Muscle of leg (tissue), 3 donors: ENCODE measurements at regions not wholly inside any gene's neighbourhood (a gene's known extent, or its start where the extent isn't known, plus 50 kb on each side); places are given as distances from the start of the nearest gene placed in this dataset.
A peak's percentile ranks its signal among the peaks of the same experiment; 100 is the strongest.

Source experiments
- DNase-seq: peaks from one replicate; pipeline ENCODE4 v3.0.0; 2013
- H3K27ac ChIP-seq: one replicate; pipeline ENCODE4 v1.5.1; 2013; ENCODE audit warnings: mild to moderate bottlenecking, low read length, control low read depth
- H3K27me3 ChIP-seq: one replicate; pipeline ENCODE4 v1.6.1; 2013; ENCODE audit warnings: low read length; ENCODE audit not compliant: control insufficient read depth, insufficient read depth
- H3K36me3 ChIP-seq: one replicate; pipeline ENCODE4 v1.6.1; 2013; ENCODE audit warnings: low read length; ENCODE audit not compliant: control insufficient read depth, insufficient read depth
- H3K4me1 ChIP-seq: one replicate; pipeline ENCODE4 v1.6.1; 2013; ENCODE audit warnings: low read length; ENCODE audit not compliant: control insufficient read depth, insufficient read depth
- H3K4me3 ChIP-seq: one replicate; pipeline ENCODE4 v1.5.1; 2013; ENCODE audit warnings: low read length, control low read depth
- H3K9me3 ChIP-seq: replicated peaks from 2 replicates; pipeline ENCODE4 v1.6.1; 2013; ENCODE audit warnings: low read depth, low read length; ENCODE audit not compliant: control insufficient read depth
- WGBS: methylation state at CpG from one replicate; pipeline ENCODE4 v1.1.5; 2013; ENCODE audit warnings: missing lambda C conversion rate; ENCODE audit not compliant: insufficient coverage; 5-methylcytosine and 5-hydroxymethylcytosine counted together

DNA sequence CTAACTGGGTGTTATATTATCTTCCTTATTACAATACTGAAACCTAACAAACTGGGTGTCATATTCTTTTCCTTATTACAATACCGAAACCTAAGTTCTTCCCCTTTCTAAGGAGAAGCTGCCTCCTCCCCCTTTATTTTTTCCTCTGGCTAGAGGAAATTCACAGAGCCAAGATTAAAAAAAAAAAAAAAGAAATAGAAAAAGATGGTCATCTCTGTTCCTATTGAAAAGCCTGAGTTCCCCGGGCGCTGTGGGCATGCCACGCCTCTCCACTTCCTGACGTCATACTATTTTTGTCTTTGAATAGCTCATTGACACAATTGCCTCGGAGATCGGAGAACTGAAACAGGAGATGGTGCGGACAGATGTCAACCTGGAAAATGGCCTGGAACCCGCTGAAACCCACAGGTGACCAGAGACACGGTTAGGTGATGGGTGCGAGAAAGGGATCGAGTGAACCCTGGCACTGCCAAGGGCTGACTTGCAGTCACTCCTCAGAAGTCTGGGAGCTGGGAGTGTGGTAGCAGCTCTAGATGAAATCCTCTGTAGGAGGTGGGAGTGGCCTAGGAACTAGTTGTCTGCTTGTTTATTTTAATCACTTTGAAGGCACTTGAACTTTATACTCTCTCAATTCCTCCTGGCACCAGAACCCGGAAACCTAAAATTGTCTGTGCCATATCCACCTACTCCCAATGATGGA, 82.2 kb upstream of the NAA20 start:
- no peaks in the 10 kb centered on the region for H3K9me3 ChIP-seq
- H3K27me3 ChIP-seq: no peaks in the 10 kb centered on the region
- 67% methylated on average over 11 of the region's 13 CpGs for WGBS
- peaks cover 4% of the 10 kb centered on the region for H3K36me3 ChIP-seq
- peak overlapping the region; percentile 89 for H3K27ac ChIP-seq
- peak; percentile 82 for DNase-seq
- peaks cover 22% of the 10 kb centered on the region for H3K4me1 ChIP-seq
- peak overlapping the region; percentile 27 for H3K4me3 ChIP-seq

DNA sequence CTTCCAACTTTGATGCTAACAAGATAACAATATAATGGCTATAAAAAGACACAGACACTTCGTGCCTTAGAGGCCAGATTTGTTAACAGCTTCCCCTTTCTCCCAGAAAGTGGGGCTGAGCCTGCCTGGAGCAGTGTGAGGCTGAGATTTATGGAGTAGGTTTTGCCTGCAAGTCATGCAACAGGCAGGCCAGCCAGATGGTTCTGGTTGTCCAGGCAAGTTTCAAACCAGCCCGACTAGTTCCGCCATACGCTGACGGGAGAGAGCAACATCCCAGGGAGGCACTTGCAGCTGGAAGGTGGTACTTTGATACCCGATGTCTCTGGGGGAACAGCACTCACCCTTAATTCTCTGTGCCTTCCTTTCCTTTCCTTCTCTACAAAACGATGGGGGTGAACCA, 81.3 kb upstream of the NAA20 start:
- Histone ChIP-seq H3K27me3 (no peaks in the 10 kb centered on the region), H3K4me3 (peak overlapping the region; percentile 15), H3K27ac (peak overlapping the region; percentile 89), H3K9me3 (no peaks in the 10 kb centered on the region), H3K36me3 (peaks cover 12% of the 10 kb centered on the region), H3K4me1 (peaks cover 27% of the 10 kb centered on the region)
- 30% methylated on average over 2 of the region's 7 CpGs for WGBS
- DNase-seq: no peak

DNA sequence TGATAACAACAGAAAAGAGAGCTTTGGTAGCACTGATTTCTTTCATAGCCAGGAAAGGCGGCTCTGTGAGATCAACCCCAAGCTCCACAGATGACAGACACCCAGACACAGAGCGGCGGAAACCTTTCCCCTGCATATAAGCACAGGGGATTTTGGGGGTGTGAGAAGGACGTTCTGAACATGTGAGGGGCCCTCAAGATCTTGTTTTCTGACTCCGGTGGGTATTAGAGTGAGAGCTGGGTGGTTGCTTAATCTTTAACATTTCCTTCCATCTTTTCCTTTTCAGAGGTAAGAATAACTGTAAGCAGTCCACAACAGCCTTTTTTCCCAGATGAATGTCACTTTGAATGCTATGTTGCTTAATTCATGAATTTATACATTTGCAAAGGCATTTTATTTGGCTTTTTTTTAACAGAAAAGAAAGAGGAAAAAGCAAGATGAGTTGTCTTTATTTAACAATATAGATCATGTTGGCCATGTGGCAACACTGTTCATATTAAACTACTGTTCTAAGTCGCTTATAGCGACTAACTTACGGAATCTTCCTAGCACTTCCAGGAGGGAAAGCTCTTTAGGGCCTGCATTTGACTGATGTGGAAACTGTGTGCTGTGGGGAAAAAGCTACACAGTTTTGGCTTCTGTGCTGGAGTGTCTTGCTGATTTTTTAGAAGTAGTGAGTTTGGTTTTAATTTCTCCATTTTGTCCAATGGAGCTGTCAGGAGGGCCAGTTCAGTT, 80.5 kb upstream of the NAA20 start:
- Histone ChIP-seq H3K4me3 (no peak overlapping the region), H3K27me3 (no peaks in the 10 kb centered on the region), H3K4me1 (peaks cover 32% of the 10 kb centered on the region), H3K36me3 (peaks cover 17% of the 10 kb centered on the region), H3K9me3 (no peaks in the 10 kb centered on the region), H3K27ac (peak overlapping the region; percentile 70)
- 80% methylated on average over 1 of the region's 8 CpGs for WGBS
- peak; percentile 49 for DNase-seq

DNA sequence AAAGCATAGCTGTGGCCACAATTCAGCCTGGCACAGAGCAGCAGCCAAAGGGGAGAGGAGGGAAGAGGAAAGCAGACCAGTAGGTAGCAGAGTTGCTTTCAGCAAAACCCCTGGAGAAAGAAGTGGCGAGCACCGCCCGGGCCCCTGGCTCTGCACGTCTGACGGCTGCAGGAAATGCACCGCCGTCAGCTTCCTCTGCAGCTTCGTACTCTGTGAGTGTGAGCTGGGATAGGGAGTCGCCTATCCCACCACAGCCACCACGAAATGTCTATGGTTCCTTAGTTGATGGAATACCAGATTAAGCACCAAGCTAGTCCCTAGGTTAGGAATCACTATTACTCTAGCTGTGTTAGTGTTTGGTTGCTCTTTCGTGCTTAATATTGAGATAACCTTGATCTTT, 79.9 kb upstream of the NAA20 start:
- DNase-seq: peak; percentile 46
- Histone ChIP-seq H3K4me1 (peaks cover 28% of the 10 kb centered on the region), H3K27me3 (no peaks in the 10 kb centered on the region), H3K4me3 (no peak overlapping the region), H3K36me3 (peaks cover 17% of the 10 kb centered on the region), H3K9me3 (no peaks in the 10 kb centered on the region), H3K27ac (peak overlapping the region; percentile 72)
- no CpG with 5 or more reads among the region's 11 CpGs for WGBS

DNA sequence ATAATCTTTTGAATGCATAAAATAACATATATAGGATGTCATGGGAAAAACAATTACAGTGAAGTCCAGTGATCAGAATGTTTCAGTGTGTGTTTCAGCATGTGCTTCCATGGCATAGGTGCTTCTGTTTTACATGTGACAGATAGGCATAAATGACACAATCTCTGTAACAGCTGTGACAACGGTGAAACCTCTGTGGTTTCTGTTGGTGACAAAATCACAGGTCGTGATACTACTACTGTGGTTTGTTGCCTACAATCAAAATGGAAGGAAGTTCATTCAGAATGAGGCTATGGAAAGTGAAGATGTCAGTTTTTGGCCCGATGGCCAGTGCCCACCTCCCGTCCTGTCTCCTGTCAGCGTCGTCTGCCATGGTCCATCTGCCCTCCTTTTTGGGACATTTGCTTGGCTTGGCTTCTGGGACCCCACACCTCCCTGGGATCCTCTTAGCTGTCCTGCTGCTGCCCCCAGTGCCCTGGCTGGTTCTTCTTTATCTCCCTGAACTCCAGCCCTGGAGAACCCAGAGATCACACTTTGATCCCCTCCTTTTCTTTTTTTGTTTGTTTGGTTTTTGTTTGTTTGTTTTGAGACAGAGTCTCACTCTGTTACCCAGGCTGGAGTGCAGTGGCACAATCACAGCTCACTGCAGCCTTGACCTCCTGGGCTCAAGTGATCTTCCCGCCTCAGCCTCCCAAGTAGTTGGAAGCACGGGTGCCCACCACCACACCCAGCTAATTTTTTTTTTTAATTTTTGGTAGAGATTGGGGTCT, 79.3 kb upstream of the NAA20 start:
- peaks cover 17% of the 10 kb centered on the region for H3K36me3 ChIP-seq
- H3K4me3 ChIP-seq: no peak overlapping the region
- 82% methylated on average over 4 of the region's 8 CpGs for WGBS
- DNase-seq: no peak
- H3K27ac ChIP-seq: peak overlapping the region; percentile 72
- H3K9me3 ChIP-seq: no peaks in the 10 kb centered on the region
- peaks cover 23% of the 10 kb centered on the region for H3K4me1 ChIP-seq
- H3K27me3 ChIP-seq: no peaks in the 10 kb centered on the region

DNA sequence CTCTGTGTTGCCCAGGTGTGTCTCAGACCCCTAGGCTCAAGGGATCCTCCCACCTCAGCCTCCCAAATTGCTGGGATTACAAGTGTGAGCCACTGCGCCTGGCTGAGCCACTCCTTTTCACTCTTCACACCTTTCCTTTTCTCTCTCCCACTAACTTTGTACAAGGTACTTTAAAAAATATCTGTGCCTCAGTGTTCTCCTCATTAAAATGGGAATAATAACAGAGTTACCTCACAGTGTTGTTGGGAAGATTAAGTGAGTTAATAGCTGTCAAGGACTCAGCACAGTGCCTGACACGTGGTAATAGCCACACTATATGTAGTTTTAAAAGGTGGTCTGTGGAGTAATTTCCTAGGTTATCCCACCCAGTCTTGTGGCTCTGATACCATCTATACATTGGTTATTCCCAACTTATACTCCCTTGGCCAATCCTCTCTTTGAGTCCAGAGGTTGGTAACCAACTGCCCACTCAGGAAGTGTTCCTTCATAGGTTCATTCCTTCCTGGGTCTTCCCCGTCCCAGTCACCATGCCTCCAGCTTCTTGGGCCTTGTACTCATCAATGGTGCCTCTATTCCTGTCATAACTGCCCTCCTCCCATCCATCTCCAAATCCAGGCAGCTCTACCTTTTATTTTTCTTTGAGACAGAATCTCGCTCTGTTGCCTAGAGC, 78.6 kb upstream of the NAA20 start:
- no peaks in the 10 kb centered on the region for H3K9me3 ChIP-seq
- 90% methylated on average over 3 of the region's 4 CpGs for WGBS
- DNase-seq: no peak
- peaks cover 20% of the 10 kb centered on the region for H3K4me1 ChIP-seq
- H3K27me3 ChIP-seq: no peaks in the 10 kb centered on the region
- H3K27ac ChIP-seq: no peak overlapping the region
- H3K4me3 ChIP-seq: no peak overlapping the region
- peaks cover 17% of the 10 kb centered on the region for H3K36me3 ChIP-seq

DNA sequence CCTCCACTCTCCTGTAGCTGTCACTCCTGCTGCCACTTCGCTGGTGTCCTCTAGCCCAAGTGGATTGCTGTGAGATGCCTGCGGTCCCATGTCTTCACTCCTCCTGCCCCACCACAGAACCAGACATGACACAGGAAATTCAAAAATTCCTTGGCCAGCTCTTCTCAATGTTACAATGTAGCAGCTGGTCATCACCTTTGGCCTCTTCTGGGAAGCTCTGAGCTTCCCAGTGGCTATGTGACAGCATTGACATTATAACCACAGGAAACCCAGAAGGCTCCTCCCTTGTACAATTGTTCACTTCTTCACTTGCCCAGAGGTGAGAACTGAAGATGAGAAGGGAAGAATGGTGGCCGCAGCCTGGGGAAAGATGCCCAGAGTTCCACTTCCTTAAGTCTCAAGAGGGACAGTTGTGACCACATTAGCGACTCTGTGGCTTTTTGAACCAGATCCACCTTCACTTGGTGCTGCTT, 76.1 kb upstream of the NAA20 start:
- Histone ChIP-seq H3K27ac (no peak overlapping the region), H3K27me3 (no peaks in the 10 kb centered on the region), H3K36me3 (peaks cover 13% of the 10 kb centered on the region), H3K4me1 (peaks cover 15% of the 10 kb centered on the region), H3K9me3 (no peaks in the 10 kb centered on the region), H3K4me3 (no peak overlapping the region)
- WGBS: 69% methylated on average over 3 of the region's 4 CpGs
- DNase-seq: no peak

DNA sequence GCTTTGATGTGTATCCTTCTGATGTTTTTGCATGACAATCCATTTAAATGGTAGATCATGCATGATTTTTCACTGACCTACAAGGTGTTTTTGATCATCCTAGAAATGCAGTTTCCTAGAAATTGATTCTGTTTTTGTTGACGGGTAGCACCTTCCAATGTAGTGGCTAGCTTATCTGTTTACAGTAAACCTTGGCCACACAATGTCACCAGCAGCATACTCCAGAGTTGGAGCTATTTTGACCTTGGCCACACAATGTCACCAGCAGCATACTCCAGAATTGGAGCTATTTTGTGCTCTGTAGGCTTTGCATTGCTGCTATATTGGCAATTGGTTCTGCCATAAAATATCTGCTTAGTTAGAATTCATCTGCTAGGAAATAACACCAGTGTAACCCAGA, 74.6 kb upstream of the NAA20 start:
- Histone ChIP-seq H3K27ac (no peak overlapping the region), H3K4me1 (peaks cover 15% of the 10 kb centered on the region)

DNA sequence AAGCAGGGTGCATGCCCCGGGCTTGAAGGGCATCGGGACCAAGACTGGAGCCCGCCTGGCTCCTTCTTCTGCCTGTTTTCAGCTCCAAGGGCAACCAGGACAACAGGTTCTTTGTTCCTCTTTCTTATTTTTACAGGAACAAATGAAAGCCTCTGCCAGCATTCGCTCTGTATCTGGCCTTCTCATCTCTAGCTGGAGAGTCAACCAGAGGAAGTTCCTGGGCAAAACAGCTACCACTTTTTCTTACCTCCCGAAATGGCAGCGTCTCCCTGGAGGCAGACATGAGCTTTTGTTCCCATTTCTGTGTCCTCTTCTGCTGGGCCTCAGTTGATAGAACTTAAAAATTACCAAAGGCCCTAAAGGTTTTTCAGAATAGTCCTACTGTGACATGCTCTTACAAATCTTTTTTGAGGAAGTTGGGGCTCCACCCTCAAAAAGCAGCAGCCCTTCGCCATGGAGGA, 74.1 kb upstream of the NAA20 start:
- Histone ChIP-seq H3K9me3 (no peaks in the 10 kb centered on the region), H3K36me3 (peaks cover 19% of the 10 kb centered on the region), H3K27me3 (no peaks in the 10 kb centered on the region), H3K27ac (no peak overlapping the region), H3K4me3 (no peak overlapping the region), H3K4me1 (peaks cover 13% of the 10 kb centered on the region)
- 74% methylated on average over 6 of the region's 7 CpGs for WGBS
- DNase-seq: peak; percentile 60

More for the DNA sequence above, 74.6 kb upstream of the NAA20 start:
- DNase-seq: no peak
- Histone ChIP-seq H3K4me3 (no peak overlapping the region), H3K36me3 (peaks cover 14% of the 10 kb centered on the region), H3K27me3 (no peaks in the 10 kb centered on the region), H3K9me3 (no peaks in the 10 kb centered on the region)
- WGBS: no CpG with 5 or more reads among the region's 1 CpG
